Fibroblast of lung (primary cell): ENCODE measurements at regions not wholly inside any gene's neighbourhood (a gene's known extent, or its start where the extent isn't known, plus 50 kb on each side); places are given as distances from the start of the nearest gene placed in this dataset.

Experiments
- DNase-seq, 2 donors: peaks; one replicate each; pipeline versions ENCODE4 v3.0.0 to v3.0.0-alpha.2; 2010; ENCODE audit warnings: low read depth in 2 of 2
- H2AFZ ChIP-seq: 2 replicates; pipeline ENCODE4 v1.5.1; 2012; ENCODE audit warnings: low read length, control low read depth, inconsistent platforms
- H3K27ac ChIP-seq: 2 replicates; pipeline ENCODE4 v1.5.1; 2011; ENCODE audit warnings: low read length, control low read depth; ENCODE audit not compliant: insufficient read depth
- H3K27me3 ChIP-seq: 2 replicates; pipeline ENCODE4 v1.5.1; 2011; ENCODE audit warnings: mild to moderate bottlenecking, low read length; ENCODE audit not compliant: control insufficient read depth, insufficient read depth
- H3K36me3 ChIP-seq: 2 replicates; pipeline ENCODE4 v1.5.1; 2011; ENCODE audit warnings: low read length; ENCODE audit not compliant: control insufficient read depth, insufficient read depth
- H3K4me1 ChIP-seq: 2 replicates; pipeline ENCODE4 v1.5.1; 2011; ENCODE audit warnings: low read length; ENCODE audit not compliant: control insufficient read depth, insufficient read depth; ENCODE audit errors: extremely low read depth
- H3K4me2 ChIP-seq: 2 replicates; pipeline ENCODE4 v1.5.1; 2011; ENCODE audit warnings: low read length, control low read depth; ENCODE audit not compliant: insufficient read depth; ENCODE audit errors: extremely low read depth
- H3K4me3 ChIP-seq, 4 experiments: fragments of 200-600 bp in 1 of 4; sonication (generic) in 1 of 4; replicated peaks in 1 of 4; 2 replicates each; pipeline ENCODE4 v1.5.1; 2011 to 2016; ENCODE audit warnings: low read length in 4 of 4, low read depth in 3 of 4, mild to moderate bottlenecking in 3 of 4, control low read depth in 2 of 4, inconsistent platforms in 1 of 4, mixed read lengths in 1 of 4; ENCODE audit not compliant: insufficient read depth in 1 of 4; ENCODE audit errors: control extremely low read depth in 1 of 4
- H3K79me2 ChIP-seq: 2 replicates; pipeline ENCODE4 v1.5.1; 2012; ENCODE audit warnings: mild to moderate bottlenecking, low read length, inconsistent platforms; ENCODE audit not compliant: control insufficient read depth, insufficient read depth
- H3K9ac ChIP-seq: 2 replicates; pipeline ENCODE4 v1.5.1; 2011; ENCODE audit warnings: mild to moderate bottlenecking, low read length, control low read depth; ENCODE audit not compliant: insufficient read depth
- H3K9me3 ChIP-seq: 2 replicates; pipeline ENCODE4 v1.5.1; 2012; ENCODE audit warnings: low read depth, low read length; ENCODE audit not compliant: control insufficient read depth, insufficient read depth
- H4K20me1 ChIP-seq: 2 replicates; pipeline ENCODE4 v1.5.1; 2011; ENCODE audit warnings: low read length; ENCODE audit not compliant: control insufficient read depth, insufficient read depth; ENCODE audit errors: extremely low read depth
- EZH2 ChIP-seq: IDR thresholded peaks from 2 replicates; pipeline ENCODE4 v1.5.1; 2012; ENCODE audit warnings: low read length, control low read depth, mild to moderate bottlenecking; ENCODE audit errors: missing control alignments
- TF ChIP-seq, protein P1 (sequence below), 2 donors: IDR thresholded peaks in 1 of 2; conservative IDR thresholded peaks in 1 of 2; 1 replicate in 1 of 2; 2 replicates in 1 of 2; pipeline ENCODE4 v1.5.1; 2011 to 2012; ENCODE audit warnings: low read length in 2 of 2, control low read depth in 1 of 2, inconsistent platforms in 1 of 2, low read depth in 1 of 2, mild to moderate bottlenecking in 1 of 2

DNA sequence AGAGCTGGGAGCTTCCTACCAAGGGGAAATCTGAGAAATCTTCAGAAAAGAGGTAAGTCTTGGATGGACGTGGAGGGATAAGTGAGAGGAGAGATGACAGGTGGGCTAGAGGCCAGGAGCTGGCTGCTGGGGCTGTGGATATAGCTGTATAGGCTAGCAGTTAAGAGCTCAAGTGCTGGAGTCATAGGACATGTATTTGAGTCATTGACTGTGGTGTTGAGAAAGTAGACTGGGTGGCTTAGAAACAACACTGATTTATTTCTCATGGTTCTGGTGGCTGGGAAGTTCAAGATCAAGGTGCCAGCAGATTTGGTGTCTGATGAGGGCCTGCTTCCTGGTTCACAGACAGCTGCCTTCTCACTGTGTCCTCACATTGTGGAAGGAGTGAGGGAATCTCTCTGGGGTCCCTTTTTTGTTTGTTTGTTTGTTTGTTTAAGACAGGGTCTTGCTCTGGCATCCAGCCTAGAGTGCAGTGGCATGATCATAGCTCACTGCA is 151.1 kb upstream of the FUT8 start:
- peak in 1 of 2 donors; percentile 72 for DNase-seq
- Histone ChIP-seq H3K4me3 (no peak overlapping the region), H3K4me1 (peaks cover 16% of the 10 kb centered on the region), H3K79me2 (no peaks in the 10 kb centered on the region), H3K9me3 (no peaks in the 10 kb centered on the region), H3K27ac (peak overlapping the region; percentile 36), H3K4me2 (no peak overlapping the region), H3K36me3 (no peaks in the 10 kb centered on the region), H4K20me1 (no peaks in the 10 kb centered on the region), H3K9ac (no peak overlapping the region), H3K27me3 (no peaks in the 10 kb centered on the region), H2AFZ (no peak overlapping the region)
- TF ChIP-seq, protein P1, sequence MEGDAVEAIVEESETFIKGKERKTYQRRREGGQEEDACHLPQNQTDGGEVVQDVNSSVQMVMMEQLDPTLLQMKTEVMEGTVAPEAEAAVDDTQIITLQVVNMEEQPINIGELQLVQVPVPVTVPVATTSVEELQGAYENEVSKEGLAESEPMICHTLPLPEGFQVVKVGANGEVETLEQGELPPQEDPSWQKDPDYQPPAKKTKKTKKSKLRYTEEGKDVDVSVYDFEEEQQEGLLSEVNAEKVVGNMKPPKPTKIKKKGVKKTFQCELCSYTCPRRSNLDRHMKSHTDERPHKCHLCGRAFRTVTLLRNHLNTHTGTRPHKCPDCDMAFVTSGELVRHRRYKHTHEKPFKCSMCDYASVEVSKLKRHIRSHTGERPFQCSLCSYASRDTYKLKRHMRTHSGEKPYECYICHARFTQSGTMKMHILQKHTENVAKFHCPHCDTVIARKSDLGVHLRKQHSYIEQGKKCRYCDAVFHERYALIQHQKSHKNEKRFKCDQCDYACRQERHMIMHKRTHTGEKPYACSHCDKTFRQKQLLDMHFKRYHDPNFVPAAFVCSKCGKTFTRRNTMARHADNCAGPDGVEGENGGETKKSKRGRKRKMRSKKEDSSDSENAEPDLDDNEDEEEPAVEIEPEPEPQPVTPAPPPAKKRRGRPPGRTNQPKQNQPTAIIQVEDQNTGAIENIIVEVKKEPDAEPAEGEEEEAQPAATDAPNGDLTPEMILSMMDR (conservative IDR thresholded peaks at IDR 0.05 in 1 of 2, IDR thresholded peaks at IDR 0.05 in 1 of 2; ENCODE audit: low read depth in 1 of 2, low read length in 2 of 2): no peak
- no peak for TF ChIP-seq EZH2

DNA sequence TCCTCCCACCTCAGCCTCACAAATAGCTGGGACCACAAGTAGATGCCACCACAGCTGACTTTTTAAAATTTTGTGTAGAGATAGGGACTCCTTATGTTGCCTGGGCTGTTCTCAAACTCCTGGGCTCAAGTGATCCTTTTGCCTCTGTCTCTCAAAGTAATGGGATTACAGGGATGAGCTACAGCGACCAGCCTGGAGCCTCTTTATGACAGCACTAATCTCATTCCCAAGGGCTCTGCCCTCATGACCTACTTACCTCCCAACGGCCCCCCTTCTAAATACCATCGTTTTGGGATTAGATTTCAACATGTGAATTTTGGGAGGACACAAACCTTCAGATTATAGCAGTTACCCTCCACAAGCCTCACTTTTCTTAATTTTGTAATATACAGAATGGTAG is 150.6 kb upstream of the FUT8 start:
- Histone ChIP-seq H4K20me1 (no peaks in the 10 kb centered on the region), H3K4me2 (no peak overlapping the region), H3K79me2 (no peaks in the 10 kb centered on the region), H3K27me3 (no peaks in the 10 kb centered on the region), H3K9ac (no peak overlapping the region), H3K4me3 (no peak overlapping the region), H3K36me3 (no peaks in the 10 kb centered on the region), H2AFZ (no peak overlapping the region), H3K4me1 (peaks cover 16% of the 10 kb centered on the region), H3K27ac (no peak overlapping the region), H3K9me3 (no peaks in the 10 kb centered on the region)
- TF ChIP-seq, protein P1 (conservative IDR thresholded peaks at IDR 0.05 in 1 of 2, IDR thresholded peaks at IDR 0.05 in 1 of 2; ENCODE audit: low read depth in 1 of 2, low read length in 2 of 2): no peak
- no peak for TF ChIP-seq EZH2
- DNase-seq: no peak

DNA sequence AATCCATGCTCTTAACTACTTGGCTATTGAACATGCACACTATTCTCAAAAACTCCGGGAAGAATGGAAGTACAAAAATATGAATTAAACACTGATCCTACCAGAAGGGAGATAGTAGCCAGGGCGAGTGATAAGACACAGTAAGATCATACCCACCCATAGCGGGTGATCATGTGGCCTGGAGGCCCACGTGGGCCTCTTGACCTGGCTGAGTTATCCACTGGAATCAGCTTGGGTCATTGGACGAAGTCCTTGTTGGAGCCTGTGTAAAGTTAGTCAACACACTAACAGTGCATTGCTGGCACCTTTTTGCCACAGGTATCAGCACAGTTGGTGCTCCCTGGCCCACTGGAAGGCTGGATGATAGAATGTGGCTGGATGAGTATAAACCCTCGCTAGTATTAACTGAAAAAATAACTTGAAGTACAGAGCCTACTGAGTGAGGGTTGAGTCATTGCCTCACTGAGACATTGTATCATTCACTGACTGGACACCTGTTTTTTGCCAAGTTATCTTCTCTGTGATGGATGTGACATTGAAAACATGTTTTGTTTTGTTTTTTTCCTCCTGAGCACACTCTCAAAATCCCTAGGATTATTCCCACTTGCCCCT is 149.2 kb upstream of the FUT8 start:
- Histone ChIP-seq H3K4me2 (no peak overlapping the region), H3K36me3 (no peaks in the 10 kb centered on the region), H2AFZ (no peak overlapping the region), H3K9ac (no peak overlapping the region), H3K79me2 (no peaks in the 10 kb centered on the region), H3K27ac (no peak overlapping the region), H4K20me1 (no peaks in the 10 kb centered on the region), H3K9me3 (no peaks in the 10 kb centered on the region), H3K4me1 (peaks cover 11% of the 10 kb centered on the region), H3K27me3 (no peaks in the 10 kb centered on the region), H3K4me3 (no peak overlapping the region)
- TF ChIP-seq, protein P1 (conservative IDR thresholded peaks at IDR 0.05 in 1 of 2, IDR thresholded peaks at IDR 0.05 in 1 of 2; ENCODE audit: low read depth in 1 of 2, low read length in 2 of 2): no peak
- TF ChIP-seq EZH2: no peak
- DNase-seq: peak; percentile 15 to 63
